GM18519 (cell line): ENCODE measurements at regions not wholly inside any gene's neighbourhood (a gene's known extent, or its start where the extent isn't known, plus 50 kb on each side); places are given as distances from the start of the nearest gene placed in this dataset.

ENCODE experiments used
- ATAC-seq: cut with Tn5 transposase; IDR thresholded peaks from one replicate; pipeline ENCODE4 v1.9.1; 2021; ENCODE audit warnings: mild to moderate bottlenecking, moderate library complexity; ENCODE audit not compliant: unreplicated experiment, low FRiP score

GRCh38 chr18:45291621-45292615, 323.4 kb upstream of the SLC14A2 start:
- no peak for ATAC-seq

GRCh38 chr18:45295388-45295787, 319.9 kb upstream of the SLC14A2 start:
- no peak for ATAC-seq

GRCh38 chr18:45298986-45299385, 316.3 kb upstream of the SLC14A2 start:
- ATAC-seq = no peak

DNA sequence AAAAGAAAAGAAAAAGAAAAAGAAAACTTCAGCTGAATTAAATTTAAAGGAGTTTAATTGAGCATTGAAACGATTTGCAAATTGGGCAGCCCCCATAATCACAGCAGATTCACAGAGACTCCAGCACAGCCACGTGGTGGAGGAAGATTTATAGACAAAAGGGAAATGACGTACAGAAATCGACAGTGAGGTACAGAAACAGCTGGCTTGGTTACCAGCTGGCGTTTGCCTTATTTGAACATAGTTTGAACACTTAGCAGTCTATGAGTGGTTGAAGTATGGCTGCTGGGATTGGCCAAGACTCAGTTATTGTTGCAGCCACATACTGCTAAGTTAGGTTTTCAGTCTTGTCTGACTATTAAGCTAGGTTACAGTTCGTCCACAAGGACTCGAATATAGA, 312.2 kb upstream of the SLC14A2 start:
- no peak for ATAC-seq

GRCh38 chr18:45304558-45304957, 310.7 kb upstream of the SLC14A2 start:
- no peak for ATAC-seq

DNA sequence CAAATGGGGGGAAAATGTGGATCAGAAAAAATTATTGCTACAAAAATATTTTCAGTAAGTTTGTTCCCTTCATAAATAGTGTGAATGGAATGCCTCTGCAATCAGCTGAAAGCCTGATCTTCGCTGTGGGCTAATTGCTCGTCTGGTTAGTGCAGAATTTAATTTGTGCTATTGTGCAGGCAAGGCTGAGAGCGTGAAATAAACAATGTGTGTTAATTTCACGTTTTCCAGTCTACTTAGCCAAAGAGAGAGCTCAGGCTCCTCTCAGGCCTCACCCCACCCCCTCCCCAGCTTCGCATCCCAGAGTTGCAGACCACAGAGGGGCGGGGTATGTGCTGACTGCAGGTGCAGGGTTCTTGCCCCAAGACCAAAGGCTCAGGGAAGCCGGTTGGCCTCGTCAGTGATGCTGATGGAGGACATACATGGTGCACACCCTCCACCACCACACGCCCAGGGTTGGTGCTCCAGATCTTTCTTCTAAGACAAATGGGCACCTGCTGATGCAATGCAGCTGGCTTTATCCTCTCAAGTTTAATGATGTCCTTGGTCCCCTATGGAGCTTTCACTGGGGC, 302.6 kb upstream of the SLC14A2 start:
- no peak for ATAC-seq

DNA sequence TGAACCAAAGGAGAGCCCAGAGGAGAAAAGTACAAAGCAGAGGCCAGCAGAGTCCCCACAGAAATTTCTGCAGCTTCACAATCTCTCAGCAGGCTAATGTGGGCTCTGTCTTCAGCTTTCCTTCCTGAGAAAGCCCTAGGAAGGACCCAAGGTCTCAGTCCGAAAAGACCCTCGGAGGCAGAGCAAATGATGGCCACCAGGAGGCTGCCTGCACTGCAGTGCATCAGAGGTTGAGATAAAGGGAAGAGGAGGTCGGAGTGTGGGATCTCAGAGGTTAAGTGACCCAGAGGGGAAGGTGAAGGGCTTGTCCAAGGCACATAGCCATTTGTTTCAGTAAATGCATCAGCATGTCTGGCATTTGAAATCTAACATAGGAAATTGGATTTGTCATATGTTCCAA, 299.1 kb upstream of the SLC14A2 start:
- no peak for ATAC-seq

DNA sequence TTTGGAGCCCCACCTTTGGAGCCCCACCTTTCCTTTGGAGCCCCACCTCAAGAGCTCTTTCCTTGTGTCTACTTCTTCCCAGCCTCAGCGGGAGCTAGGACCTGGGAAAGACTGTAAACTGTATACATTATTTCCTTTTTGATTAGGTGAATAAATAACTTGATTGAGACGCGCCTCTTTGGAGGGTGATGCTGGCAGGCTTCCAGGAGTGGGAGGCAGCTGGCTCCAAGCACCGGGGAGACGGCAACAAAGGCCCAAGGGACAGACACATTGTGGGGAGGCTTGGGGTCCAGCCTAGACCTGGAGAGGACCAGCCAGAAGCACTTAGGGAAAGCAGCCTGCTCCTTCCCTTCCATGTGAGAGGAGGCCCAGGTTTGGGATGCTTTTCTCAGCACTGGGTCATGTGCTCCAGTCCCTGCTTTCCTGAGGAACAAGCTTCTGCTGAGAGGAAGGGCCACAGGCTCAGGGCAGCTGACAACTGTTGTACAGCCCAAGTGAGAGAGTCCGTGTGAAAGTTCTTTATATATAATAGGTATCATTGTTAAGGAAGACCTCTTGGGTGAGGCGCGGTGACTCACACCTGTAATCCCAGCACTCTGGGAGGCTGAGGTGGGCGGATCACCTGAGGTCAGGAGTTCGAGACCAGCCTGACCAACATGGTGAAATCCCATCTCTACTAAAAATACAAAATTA, 297.2 kb upstream of the SLC14A2 start:
- no peak for ATAC-seq

- ATAC-seq = no peak
Measured at GRCh38 chr18:45320724-45321123, 294.6 kb upstream of the SLC14A2 start.

DNA sequence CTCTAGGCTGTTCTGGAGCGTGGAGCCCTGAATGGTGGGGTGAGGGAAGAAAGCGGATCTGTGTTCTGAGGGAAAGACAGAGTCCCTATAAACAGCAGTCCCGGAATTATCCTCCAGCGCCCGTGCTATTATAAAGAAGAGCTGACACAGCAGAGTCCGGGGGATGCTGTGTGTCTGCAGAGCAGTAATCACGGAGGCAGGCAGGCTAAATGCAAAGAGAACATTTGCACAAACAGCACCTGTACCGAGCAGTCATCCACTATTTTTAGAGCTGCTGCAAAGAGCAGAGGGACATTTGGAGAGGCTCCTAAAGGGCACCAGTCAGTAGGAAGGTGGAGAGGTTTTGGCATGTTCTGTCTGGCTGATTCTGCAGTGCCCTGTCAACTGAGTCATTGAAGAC, 293.8 kb upstream of the SLC14A2 start:
- ATAC-seq = no peak

- ATAC-seq = no peak
Measured at GRCh38 chr18:45322343-45322742, 292.9 kb upstream of the SLC14A2 start.

DNA sequence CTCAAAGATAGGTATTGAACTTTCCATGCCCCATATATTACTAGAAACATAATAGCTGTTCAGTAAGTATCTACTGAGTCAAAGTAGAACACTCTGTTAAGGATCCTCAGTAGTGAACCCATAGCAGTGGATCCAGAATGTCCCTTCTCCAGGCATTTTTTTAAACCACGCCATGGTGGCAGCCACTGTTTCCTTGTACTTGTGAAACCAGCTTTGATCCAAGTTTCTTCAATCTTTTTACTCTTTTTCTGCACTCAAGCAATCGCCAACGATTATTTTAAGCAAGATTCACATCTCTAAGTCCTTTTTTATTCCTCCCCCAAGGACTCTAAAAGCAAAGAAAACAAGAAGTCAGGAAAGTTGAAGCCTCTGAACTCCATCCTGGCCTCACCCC, 291.2 kb upstream of the SLC14A2 start:
- no peak for ATAC-seq

DNA sequence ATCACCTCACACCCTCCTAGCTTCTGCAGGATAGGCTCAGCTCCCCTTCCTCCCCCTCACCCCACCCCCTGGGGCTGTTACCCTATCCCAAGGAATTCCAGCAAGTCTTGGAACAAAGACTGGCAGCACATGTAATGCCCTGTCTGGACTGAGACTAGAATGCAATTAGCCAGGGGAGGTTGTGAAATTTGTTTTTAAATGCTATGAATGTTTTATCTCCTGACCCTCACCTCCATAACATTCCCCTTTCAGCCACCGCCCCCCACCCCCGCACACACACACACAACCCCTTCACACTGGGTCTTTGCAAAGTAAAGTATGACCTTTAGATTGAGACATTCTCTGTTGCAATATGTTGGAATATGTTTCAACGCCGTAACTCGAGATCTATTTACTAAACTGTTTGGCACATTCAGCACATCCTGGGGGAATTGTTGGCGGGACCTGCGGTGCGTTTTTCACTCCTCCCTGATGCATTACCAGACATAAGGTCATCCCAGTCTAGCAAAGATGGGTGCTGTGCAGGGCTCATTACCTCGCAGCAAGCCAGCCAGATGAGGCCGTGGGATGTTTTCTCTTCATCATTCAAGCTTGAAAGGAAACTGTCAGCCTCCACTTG, 290.7 kb upstream of the SLC14A2 start:
- ATAC-seq = no peak

DNA sequence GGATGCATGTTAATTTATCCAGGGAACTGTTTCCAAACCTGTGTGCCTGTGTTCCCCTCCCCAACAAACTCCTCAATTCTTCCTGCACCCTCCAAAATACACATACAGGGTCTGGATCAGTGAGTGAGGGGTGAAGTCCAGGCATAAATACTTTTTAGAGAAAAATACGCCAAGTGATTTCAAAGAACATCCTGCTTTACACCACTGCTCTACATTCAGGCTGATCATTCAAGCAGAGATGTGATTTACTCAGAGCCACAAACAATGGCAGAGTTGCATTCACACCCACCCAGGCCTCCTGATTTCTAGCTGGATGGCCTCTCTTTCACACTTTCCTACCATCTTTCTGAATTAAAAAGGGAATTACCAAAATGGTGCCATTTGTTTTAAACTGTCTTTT, 289.5 kb upstream of the SLC14A2 start:
- no peak for ATAC-seq

- no peak for ATAC-seq
Measured at GRCh38 chr18:45326505-45326904, 288.8 kb upstream of the SLC14A2 start.

- no peak for ATAC-seq
Measured at GRCh38 chr18:45328296-45328695, 287.0 kb upstream of the SLC14A2 start.

DNA sequence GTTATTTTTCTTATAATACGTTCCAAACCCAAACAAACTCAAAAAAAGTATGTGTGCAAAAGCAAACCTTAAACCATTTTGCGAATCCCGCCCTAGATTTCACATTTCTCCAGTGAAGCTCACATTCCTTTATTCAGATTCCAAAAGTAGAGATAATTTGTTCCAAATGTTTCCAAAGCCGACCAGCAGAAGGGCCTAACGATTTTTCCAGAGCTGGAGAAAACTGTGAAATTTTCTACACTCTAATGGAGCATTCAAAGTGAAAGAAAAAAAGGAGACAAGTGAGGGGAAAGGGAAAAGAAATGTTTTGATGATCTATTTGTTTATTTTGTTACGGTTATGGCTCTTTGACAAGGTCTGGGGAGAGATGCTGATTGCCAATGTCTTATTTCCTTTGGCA, 286.5 kb upstream of the SLC14A2 start:
- ATAC-seq = no peak

- ATAC-seq = no peak
Measured at GRCh38 chr18:45329316-45329715, 286.0 kb upstream of the SLC14A2 start.

GRCh38 chr18:45330170-45330594, 285.1 kb upstream of the SLC14A2 start:
- no peak for ATAC-seq

DNA sequence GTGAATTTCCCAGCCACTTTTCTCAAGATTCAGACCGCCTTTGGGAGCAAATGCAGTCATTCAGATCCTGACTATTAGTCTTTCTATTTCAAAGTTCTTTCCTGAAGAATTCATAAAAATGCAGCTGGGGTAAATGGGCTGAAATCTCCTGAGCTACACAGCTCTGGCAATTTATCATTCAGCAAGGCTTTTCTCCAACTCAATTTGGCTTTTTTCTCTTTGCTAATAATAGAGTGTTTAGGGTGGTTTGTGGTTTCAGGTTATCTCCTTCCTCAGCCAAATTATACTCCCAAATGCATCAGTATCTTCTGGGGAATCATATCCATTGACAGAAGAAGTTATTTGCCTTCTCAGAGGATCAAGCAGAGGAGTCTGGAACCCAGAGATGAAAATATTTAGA, 282.4 kb upstream of the SLC14A2 start:
- no peak for ATAC-seq

- ATAC-seq = no peak
Measured at GRCh38 chr18:45334191-45334590, 281.1 kb upstream of the SLC14A2 start.
